MM.1S (cell line): ENCODE measurements at regions not wholly inside any gene's neighbourhood (a gene's known extent, or its start where the extent isn't known, plus 50 kb on each side); places are given as distances from the start of the nearest gene placed in this dataset.

Experiments
- CTCF ChIP-seq: fragments of 300-600 bp; sonication (generic); IDR thresholded peaks from 2 replicates; pipeline ENCODE4 v1.5.1; 2016; ENCODE audit warnings: antibody characterized with exemption, low read length, mixed read lengths
- EZH2 ChIP-seq: fragments of 300-600 bp; sonication (generic); optimal IDR thresholded peaks from 2 replicates; pipeline ENCODE3; 2017; ENCODE audit warnings: low read depth, mild to moderate bottlenecking, antibody characterized with exemption, low read length, mixed read lengths

- TF ChIP-seq CTCF = no peak
- no peak for TF ChIP-seq EZH2
These were observed 192.4 kb downstream of the ABHD5 start for GRCh38 chr3:43882976-43883680.
